ENCODE measurements at regions not wholly inside any gene's neighbourhood (a gene's known extent, or its start where the extent isn't known, plus 50 kb on each side); places are given as distances from the start of the nearest gene placed in this dataset.

DNA sequence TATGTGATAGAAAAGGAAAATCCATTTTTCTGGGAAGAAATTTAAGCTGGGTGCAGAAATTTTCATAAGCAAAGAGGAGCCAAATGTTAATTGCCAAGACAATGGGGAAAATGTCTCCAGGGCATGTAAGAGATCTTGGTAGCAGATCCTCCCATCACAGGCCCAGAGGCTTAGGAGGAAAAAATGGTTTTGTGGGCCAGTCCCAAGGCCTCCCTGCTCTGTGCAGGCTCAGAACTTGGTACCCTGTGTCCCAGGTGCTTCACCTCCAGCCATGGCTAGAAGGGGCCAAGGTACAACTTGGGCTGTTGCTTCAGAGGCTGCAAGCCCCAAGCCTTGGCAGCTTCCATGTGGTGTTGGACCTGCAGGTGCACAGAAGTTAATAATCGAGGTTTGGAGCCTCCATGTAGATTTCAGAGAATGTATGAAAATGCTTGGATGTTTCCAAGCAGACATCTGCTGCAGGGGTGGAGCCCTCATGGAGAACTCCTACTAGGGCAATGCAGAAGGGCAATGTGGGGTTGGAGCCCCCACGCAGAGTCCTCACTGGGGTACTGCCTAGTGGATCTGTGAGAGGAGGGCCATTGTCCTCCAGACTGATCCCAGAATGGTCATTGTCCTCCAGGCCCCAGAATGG, 77.7 kb upstream of the ATP2B1 start:
- Histone ChIP-seq H3K36me3 (ENCODE audit: low read depth) (no peaks in the 10 kb centered on the region), H3K9me3 (peaks cover 10% of the 10 kb centered on the region), H3K4me1 (ENCODE audit: low read depth) (no peaks in the 10 kb centered on the region), H3K4me3 (no peak overlapping the region)
- ATAC-seq = no peak
- intact Hi-C loops (cut with DNase I, micrococcal nuclease) = no loop called here
- DNase-seq = no peak
- TF ChIP-seq, protein P1, sequence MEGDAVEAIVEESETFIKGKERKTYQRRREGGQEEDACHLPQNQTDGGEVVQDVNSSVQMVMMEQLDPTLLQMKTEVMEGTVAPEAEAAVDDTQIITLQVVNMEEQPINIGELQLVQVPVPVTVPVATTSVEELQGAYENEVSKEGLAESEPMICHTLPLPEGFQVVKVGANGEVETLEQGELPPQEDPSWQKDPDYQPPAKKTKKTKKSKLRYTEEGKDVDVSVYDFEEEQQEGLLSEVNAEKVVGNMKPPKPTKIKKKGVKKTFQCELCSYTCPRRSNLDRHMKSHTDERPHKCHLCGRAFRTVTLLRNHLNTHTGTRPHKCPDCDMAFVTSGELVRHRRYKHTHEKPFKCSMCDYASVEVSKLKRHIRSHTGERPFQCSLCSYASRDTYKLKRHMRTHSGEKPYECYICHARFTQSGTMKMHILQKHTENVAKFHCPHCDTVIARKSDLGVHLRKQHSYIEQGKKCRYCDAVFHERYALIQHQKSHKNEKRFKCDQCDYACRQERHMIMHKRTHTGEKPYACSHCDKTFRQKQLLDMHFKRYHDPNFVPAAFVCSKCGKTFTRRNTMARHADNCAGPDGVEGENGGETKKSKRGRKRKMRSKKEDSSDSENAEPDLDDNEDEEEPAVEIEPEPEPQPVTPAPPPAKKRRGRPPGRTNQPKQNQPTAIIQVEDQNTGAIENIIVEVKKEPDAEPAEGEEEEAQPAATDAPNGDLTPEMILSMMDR (IDR thresholded peaks at IDR 0.05) = no peak

DNA sequence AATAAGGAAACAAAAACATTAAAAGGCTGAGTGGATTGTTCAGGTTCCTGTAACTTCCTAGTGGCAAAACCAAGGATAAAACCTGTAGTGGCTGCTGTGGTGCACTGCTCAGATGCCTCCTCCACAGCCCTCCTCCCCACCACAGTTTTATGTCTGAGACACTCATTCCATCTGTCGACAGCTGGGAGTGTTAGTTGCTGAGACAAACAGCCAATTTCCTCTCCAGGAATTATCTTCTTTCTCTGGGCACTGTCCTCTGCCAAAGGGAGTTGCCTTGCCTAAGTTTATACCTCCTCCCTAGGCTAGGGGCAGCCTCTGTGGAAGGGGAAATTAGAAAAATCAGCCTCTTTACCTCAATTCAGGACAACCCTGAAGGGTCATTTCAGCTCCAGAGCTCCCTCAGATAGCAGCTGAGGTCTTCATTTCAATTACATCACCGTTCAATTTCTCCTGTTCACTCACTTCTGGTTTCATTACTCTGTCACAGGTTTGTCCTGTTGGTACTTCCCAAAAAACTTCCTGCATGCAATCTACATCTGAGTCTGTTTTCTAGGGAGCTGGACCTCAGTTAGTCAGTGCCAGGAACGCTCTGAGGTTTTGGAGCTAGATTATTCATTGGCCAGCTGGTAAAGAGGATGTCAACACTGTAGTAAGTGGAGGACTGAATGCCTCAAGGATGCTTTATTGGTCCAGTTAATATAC, 74.9 kb upstream of the ATP2B1 start:
- Histone ChIP-seq H3K9me3 (peaks cover 10% of the 10 kb centered on the region), H3K36me3 (ENCODE audit: low read depth) (no peaks in the 10 kb centered on the region), H3K4me3 (no peak overlapping the region), H3K4me1 (ENCODE audit: low read depth) (no peaks in the 10 kb centered on the region)
- peak; percentile 54 for ATAC-seq
- TF ChIP-seq, protein P1 (IDR thresholded peaks at IDR 0.05) = no peak
- intact Hi-C loops (cut with DNase I, micrococcal nuclease) = no loop called here
- DNase-seq = no peak

DNA sequence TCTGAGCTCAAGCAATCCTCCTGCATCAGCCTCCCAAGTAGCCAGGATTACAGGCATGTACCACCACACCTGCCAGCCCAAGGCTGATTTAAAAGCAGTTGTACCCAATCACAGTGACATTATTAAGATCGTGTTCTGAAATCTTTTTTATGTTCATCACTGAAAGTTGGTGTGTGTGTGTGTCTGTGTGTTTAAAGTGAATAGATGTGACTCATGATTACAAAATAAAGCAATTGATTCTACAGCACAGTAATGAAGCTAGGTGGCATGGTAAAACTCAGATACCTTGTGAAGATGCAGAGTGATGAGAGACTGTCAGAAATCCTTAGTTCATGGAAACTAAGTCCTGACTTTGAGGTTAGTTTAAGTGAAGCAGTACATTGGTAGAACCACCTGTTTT, 74.2 kb upstream of the ATP2B1 start:
- Histone ChIP-seq H3K4me3 (no peak overlapping the region), H3K4me1 (ENCODE audit: low read depth) (no peaks in the 10 kb centered on the region), H3K9me3 (peaks cover 10% of the 10 kb centered on the region), H3K36me3 (ENCODE audit: low read depth) (no peaks in the 10 kb centered on the region)
- ATAC-seq = no peak
- TF ChIP-seq, protein P1 (IDR thresholded peaks at IDR 0.05) = no peak
- intact Hi-C loops (cut with DNase I, micrococcal nuclease) = no loop called here
- no peak for DNase-seq

DNA sequence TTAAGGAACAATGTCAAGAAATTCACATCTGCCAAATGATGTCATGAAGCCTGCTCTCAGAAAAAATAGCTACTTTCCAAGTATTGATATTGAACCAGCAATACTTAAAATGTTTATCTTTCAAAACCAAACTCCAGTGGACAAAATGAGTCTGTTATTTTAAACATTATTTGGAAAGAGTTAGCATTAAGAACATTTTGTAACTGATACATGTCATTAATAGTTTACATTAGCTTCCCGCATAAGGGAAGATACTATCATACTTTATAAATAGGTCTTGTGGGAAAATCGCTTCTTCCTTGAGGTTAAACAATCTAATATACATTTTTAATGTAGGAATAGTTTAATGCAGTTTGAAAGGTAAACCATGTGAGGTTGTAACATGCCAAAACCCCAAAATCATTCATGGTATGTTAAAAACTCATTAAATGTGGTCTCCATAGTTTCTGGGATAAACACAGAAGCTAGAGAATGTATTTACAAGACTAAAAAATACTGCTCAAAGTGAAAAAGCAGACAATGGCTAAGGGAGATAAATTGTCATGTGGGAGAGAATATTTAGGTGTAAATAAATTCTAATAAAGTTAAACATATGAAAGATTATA, 73.4 kb upstream of the ATP2B1 start:
- Histone ChIP-seq H3K4me3 (no peak overlapping the region), H3K9me3 (peaks cover 10% of the 10 kb centered on the region), H3K4me1 (ENCODE audit: low read depth) (no peaks in the 10 kb centered on the region), H3K36me3 (ENCODE audit: low read depth) (no peaks in the 10 kb centered on the region)
- ATAC-seq (no peak), DNase-seq (no peak)
- TF ChIP-seq, protein P1 (IDR thresholded peaks at IDR 0.05) = no peak
- intact Hi-C loops (cut with DNase I, micrococcal nuclease) = no loop called here

DNA sequence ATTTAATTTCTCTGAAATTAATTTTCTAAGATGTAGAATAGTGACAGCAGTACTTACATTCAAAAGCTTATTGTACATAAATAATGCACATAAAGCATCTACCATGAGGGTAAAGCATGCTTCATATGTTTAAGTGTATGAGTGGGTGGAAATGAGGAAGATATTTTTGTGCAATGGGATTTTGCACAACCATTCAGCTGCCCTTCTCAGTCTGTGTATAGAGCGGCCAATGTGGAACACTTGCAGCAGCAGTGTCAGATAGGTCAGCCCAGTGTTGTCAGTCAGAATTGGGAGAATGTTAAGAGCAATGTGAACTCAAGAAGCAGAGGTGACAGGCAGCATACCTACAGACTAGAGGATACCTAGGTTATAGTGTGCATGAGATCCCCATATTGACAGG, 72.5 kb upstream of the ATP2B1 start:
- TF ChIP-seq, protein P1 (IDR thresholded peaks at IDR 0.05) = no peak
- Histone ChIP-seq H3K4me1 (ENCODE audit: low read depth) (no peaks in the 10 kb centered on the region), H3K4me3 (no peak overlapping the region), H3K36me3 (ENCODE audit: low read depth) (no peaks in the 10 kb centered on the region), H3K9me3 (peaks cover 3% of the 10 kb centered on the region)
- ATAC-seq (no peak), DNase-seq (no peak)
- intact Hi-C loops (cut with DNase I, micrococcal nuclease) = no loop called here

All from mucosa of descending colon (tissue), 3 donors.